NCI-H187 treated with DMSO at 0.1 percent for 48 hours (cell line): ENCODE measurements at regions not wholly inside any gene's neighbourhood (a gene's known extent, or its start where the extent isn't known, plus 50 kb on each side); places are given as distances from the start of the nearest gene placed in this dataset.

ENCODE experiments used
- DNase-seq: peaks from one replicate; lab custom pipeline; 2025; lab: John Stamatoyannopoulos, UW

DNA sequence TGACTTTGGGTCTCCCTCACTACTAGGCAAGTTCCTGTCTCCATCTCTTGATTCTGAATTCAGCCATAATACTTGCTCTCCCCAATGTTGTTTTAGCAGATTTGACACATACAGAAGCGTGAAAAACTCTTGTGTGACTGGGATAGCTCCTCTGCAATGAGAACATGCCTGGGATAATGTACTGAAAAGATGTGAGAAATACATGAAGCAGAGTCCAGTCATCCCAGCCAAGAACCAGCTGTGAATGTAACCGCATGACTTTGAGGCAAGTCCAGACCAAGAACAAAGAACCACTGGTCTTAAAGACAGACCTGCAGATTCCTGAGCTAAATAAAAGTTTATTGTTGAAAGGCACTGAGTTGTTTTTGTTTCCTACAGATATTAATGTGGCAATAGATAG lies 135.0 kb downstream of the NMUR2 start:
- no peak for DNase-seq

DNA sequence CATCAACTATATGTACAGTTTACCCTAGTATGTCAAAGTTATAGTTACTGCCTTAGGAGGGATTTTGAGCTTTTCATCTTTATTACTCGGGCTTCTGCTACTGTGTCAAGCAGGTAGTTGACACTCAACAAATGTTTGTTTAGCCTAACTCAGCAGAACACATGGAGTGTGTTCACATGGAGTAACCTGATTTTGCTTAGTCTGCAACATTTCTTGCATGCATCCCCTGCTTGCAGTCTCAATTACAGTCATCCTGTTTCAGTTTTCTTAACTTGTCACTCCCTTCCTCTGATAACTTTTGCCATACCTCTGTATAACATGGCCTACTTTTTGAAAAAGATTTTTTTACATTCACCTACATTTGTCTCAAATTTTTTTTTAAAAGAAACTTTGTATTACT lies 135.5 kb downstream of the NMUR2 start:
- no peak for DNase-seq

DNA sequence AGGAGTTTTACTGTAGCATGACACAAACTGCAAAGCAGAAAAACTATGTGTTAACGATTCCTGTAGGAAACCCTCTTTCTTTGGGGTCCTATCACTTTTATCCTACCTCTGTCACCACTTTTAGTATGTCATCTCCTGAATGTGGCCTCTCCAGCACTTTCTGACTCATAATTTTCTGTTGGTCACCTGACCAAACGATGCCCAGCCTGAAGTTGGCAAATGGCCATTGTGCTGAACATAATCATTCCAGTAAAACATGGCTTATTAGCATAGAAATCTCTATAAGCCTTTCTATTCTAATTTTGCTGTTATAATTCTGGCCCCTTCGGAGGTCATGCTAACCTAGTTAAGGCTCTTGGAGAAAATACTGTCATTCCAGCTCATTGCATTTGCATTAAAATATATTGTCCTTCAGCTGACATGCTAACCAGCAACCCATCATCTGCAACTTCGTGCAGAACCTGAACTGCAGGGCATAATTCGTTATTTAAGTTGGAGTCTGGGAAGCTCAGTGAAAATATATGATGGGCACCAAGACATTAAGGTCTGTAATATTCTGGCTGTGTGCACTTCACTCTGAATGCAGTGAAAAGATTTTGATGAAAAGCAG lies 140.3 kb downstream of the NMUR2 start:
- DNase-seq: no peak

DNA sequence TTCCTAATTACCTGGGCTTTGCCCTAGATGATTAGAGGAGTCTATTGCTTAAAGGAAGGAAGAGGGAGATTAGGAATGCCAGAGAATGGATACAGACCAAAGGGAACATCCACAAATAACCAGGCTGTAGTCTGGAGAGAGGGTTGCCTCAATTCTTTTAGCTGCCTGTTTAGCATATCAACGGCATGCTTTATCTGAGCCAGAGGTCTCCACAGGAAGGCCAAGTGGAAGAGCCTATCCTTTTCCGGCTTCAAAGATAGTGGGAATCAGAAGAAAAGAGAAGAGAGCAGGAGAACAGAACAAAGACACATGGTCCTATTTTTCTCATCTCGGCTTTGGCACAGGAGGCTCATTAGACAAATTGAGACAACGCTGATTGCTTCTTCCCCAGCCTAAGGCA lies 142.4 kb downstream of the NMUR2 start:
- DNase-seq: no peak

DNA sequence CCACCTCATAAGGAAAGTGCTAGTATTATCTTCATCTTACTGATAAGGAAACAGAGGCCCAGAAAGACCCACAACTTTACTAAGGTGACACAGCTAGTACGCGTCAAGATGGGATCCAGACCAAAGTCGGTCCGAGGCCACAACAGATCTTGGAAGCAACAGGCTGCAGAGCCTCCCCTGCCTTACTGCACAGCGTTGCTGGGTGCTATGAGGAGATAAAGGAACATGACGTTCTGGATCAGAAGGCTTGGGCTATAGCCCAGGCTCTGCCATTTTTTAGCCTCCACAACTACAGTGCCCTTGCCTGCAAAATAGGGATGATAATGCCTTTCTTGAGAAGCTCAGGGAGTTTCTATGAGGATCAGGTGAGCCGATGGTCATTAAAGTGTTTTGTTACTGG lies 144.1 kb downstream of the NMUR2 start:
- no peak for DNase-seq

DNA sequence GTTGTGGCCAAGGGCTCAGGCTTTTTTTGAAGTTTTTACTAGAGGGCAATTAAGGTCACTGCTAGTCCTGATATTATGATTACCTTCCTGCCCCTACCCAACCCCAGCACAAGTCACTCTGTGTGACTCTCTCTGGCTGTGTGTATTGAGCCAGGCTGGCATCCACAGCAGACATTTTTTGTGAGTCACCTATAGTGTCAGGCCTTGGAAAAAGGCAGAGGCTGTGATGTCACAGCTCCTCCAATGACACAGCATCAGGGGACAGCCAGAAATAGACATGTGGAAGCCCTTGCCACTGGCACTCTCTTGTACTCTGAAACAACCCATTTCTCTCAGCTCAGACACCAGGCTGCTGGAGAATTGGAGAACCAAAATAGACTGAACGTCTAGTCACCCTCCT lies 145.4 kb downstream of the NMUR2 start:
- DNase-seq: no peak

DNA sequence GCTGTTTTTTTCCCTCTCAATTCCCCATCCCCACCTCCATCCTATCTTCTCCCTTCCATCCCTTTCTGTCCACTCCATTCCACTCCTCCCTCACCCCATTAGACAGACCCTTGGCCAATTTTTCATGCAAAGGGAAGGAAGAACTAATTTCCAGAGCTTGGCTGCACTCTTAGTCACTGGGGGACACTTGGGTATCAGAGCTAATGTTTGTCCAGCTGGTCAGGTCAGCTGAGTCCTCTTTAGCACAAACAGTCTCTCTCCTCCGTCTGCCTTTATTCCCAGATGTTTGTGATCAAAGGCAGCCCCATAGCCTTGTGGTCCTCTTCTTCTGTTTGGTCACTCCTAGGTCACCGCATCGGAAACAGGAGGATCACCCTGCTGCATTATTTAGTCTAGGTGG lies 148.5 kb downstream of the NMUR2 start:
- DNase-seq: no peak

DNA sequence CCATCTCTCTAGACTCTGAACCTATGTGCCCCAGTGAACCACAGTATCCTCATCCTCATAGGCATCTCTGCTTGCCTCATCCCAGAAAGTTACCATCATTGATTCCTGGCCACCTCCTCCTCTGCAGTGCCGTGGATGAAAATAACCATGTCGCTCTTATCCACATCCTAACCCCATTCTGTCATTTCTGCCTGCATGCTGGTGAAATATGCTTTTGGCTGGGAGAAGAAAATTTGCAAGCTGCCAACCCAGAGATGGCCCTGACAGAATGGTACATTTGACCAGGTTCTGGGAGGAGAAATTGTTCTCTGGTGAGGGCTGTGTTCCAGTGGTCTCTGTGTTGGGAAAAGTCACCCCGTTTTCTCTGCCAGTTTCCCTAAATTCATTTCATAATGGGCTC lies 149.7 kb downstream of the NMUR2 start:
- DNase-seq: no peak

DNA sequence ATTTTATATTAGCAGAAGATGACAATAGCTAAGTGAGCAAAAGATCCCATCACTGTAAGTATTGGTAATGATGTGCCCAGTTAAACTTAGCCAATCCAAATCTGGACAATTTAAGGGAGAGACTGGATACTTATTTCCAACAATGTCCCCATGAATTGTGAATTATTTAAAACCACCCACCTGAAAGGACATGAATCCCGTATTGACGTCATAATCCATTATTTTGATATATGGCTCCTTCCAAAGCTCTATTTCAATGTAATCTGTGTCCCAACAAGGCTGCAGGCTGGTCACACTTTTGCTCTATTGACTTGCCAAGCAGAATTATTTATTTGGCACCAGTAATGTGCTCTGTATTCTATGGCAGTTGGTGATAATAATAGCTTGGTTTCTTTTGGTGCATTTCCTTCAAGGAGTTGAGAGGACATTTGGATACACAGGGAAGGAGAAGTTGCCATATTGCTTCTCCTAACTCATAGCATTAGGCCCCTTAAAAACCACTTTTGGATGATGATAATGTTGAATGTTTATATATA lies 157.2 kb downstream of the NMUR2 start:
- no peak for DNase-seq

DNA sequence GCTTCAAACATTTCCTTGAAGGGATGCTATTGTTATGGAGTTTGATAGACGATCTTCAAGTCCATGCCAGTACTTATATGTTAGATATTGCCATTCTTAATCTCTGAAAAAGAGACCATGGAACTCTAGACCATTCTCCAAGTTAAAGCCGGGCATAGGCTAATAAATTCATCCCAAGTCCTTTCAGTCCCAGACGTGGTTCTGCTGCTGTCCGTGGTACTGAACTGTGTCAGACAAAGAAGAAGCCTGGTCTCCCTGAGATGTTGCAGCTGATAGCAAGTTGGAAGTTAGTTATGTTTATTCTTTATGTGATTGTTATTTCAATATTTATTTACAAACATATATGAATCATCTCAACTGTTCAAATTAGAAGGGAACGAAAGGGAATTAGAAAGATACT lies 158.7 kb downstream of the NMUR2 start:
- DNase-seq: no peak

DNA sequence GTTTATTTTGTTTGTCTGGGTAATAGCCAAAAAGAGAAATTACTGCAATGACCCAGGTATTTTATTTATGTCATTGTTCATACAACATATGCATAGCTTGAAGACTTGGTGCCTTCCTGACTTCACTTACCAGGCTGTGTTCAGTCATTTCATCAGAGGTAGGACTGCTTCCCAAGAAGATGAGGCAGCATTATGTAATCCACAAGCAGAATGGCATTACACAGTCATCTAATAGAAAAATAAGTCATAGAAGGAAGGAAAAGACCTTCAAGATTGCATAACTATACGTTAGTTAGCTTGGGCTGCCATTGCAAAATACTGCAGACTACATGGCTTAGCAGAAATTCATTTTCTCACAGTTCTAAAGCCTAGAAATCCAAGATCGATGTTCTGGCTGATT lies 167.5 kb downstream of the NMUR2 start:
- no peak for DNase-seq

DNA sequence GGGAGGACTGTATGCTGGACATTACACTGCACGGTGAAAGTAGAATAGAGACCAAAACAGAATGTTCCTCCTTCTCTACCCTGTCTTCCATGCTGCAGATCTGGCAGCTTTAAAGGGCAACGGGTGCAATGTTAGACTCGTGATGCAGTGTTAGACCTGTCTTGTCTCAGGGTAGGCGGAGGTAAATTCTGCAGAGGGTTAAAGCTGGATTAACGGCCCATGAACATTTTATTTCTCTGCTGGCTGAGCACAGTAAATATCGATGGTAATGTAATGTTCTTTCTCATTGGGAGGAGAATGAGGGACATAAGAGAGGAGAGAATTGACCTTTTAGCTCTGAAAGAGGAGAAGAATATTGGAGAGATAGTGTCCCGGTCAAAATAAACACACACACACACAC lies 178.9 kb downstream of the NMUR2 start:
- DNase-seq: no peak

DNA sequence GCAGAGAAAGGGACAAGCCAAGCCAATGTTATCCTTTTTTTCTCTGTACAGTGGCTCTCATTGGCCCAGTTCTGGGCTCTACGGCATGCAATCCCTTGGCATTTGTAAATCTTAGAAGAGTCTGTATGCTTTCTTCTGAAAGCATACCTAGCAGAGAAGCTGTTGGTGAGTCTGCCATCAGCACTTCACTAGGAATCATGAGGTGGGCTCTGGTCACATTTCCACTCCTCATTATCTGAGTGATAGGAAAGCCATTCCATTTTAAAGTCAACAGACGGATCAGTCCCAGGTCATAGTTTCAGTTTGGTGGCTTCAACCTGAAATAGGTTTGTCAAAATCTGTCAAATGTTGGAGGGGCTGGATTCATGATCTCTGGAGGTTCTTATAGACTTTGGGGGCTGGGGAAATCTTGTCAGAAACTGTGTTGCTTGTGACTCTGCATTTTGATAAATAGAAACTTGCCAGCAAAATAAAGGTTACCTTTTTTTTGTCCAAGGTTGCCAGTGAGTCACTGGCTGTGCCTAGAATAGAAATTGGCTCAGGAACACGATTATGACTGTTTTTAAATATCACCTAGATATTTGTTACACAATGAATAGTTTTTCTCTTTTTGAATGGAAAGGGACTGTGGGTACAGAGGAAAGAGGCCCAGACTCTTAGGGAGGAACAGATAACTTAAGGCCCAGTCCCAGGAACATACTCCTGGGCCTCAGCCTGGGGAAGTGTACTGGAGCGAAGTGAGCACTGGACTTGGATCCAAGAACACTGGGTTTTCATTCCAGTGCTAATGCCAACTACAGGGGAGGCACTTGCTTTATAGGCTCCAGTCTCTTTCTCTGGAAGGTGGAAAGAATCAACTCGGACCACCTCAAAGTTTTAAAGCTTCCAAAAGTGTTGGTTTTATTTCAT lies 183.1 kb downstream of the NMUR2 start:
- DNase-seq: no peak

DNA sequence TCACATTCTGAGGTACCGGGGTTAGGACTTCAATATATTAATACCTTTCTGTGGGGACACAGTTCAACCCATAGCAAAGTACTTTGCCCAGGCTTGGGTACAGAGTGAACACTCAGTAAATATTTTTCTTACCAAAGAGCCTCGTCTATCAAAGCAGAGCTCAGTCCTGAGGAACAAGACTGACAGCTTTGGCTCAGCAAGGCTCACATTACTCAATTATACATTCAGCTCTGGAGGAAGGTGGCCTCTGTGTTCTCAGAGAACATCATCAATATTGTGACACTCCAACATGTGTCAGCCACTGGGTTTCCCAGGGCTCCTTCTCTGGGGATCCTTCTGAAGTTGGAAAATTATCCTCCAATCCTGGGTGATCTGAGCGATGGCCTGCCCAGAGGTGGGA lies 186.4 kb downstream of the NMUR2 start:
- DNase-seq: no peak

DNA sequence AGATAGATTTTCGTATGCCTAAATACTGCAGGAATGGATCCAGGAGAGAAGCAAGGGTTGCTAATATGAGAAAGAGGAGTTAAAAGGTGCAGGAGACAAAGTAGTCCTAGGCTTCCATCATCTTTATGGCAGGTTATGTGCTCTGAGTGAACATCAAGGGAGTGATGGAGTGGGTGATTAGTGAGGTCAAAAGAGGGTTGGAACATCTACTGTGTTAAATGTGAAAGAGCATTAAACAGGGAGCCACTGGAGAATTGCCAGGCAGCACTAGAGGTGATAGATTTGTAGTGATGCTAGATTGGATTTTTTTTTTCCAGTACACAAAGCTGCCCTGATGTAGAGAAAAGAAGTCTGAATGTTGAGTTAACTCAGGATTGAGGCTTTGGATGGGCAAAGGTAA lies 199.3 kb downstream of the NMUR2 start:
- no peak for DNase-seq

DNA sequence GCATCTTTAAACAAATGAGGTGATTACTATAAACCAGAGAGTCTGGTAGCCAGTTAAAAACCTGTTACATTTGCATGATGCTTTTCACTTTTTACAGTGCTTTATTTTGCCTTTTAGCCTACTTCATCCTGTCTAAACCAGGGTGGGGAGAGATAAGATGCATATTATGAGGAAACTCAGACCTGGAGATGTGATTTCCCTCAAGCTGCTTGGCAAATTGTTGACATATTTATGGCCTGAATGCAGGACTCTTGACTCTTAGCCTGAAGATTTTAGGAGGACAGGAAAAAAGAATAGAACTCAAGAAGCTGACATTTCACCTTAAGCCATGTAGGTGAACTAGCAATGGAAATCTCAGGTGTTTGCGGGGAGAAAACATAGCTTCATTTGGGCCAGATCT lies 202.8 kb downstream of the NMUR2 start:
- DNase-seq: no peak

DNA sequence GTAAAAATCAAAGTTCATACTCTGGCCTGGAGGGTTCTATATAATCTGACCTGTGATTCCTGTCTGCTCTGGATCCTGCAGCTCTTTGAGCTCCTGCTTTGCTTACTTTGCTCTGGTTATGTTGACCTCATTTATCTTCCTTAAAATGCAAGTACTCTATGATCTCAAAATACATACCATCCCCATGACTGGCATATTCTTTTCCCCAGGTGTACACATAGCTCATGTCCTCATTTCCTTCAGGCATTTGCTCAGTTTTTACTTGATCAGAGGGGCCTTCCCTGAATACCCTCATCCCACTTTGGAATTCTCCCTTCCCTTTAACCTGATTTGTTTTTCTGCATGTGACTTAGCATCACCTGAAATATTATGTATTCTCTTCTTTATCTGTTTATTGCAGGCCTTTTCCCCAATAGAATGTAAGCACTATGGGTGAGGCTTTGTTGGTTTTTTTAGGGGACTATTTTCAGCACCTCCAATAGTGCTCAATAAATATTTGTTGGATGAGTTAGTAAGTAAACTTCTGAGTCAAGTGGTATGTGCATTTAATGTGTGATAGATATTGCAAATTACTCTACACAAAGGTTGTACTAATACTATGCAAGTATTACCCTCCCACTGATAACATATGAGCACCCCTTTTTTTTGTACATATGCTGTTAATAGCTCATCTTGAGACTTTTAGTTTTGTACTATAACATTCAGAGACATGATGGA lies 211.5 kb downstream of the NMUR2 start:
- DNase-seq: no peak

DNA sequence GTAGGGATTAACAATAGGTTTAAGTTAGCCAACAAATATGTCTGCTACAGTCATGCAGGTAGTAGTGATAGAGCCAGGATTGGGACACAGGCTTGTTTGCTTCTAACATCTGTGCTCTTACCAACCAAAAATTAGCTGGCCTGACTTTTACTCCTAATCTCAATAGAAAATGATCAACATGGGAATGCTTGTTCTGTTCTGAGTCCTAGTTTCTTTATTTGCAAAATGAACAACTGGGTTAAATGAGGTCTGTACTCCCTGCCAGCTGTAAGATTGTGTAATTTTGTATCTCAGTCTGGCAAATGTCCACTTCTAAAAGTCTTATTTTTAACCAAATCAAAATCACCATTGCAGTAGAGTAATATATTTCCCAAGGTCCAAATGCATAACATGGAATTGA lies 216.8 kb downstream of the NMUR2 start:
- no peak for DNase-seq

DNA sequence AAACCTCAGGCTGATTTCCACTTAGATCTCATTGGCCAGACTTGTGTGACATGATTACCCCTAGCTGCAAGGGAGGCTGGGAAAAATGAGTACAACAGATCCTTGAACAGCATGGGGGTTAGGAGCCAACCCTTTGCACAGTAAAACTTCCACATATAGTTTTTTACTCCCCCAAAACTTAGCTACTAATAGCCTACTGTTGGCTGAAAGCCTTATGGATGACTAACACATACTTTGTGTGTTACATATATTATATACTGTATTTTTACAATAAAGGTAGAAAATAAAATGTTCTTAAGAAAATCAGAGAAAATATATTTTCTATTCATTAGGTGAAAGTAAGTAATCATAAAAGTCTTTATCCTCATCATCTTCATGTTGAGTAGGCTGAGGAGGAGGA lies 217.4 kb downstream of the NMUR2 start:
- DNase-seq: no peak

DNA sequence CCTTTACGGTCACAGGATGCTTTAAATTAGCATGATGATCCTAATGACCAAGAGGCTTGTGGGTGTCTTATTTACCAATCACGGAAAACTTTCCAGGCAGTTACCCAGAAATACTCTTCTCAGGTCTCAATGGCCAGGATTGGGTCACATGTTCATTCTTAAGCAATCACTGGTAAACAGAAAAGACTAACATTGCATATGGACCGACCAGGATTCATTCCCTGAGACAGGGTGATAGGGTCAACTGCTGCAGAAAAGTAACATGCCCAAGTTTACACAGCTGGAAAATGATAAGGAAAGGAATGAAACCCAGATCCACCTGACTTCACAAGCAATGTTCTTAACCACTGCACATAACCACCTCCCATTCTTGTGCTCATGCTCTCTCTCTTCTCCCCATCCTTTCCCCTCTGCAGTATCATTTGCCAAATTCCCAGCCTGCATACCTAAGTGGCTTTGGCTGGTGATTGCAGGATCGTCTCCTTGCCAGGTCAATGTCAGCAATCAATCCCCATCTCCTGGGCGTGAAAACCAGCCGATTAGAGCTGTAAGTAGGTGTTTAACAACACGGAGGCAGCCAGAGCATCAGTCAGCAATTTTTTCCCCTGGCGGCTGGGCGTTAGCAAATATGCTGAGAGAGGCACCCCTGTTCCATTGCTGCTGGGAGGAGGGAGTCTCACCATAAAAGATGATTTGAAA lies 219.4 kb downstream of the NMUR2 start:
- no peak for DNase-seq

DNA sequence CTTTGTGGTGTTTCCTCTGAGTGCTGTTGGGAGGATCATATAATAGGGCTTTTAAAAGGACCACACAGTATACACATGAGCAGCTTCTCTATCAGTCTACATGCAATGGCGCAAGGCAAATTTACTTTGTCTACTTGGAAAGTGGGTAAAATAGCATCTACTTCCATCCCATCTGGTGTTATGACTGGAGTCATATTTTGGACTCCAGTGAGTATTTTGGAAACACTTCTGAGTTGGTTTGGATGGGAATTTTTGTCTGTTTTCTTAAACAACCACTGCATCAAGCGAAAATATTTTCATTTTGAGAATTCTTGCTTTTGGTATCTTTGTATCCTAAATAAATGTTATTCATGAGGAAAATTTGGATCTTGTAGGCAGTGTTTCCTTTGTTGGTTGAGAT lies 220.8 kb downstream of the NMUR2 start:
- no peak for DNase-seq

DNA sequence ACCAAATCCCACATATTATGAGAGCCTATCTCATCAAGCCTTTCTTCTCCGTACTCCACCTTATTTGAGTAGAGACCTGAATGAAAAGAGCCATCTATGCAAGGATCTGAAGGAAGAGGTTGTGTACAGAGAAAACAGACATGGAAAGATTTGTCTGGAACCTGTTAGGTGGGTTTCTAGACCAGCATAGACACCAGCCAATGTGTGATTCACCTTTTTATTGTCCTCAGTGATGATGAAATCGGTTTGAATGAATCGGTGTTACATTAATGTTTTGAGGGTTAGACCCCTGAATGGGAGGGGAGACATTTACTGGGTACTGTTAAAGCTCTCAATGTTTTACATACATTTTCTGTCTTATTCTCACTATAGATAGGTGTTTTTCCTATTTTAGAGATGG lies 223.6 kb downstream of the NMUR2 start:
- no peak for DNase-seq
